ENCODE measurements at regions not wholly inside any gene's neighbourhood (a gene's known extent, or its start where the extent isn't known, plus 50 kb on each side); places are given as distances from the start of the nearest gene placed in this dataset.

- TF ChIP-seq CTCF (conservative IDR thresholded peaks at IDR 0.05; ENCODE audit: low read depth, low read length): no peak
- TF ChIP-seq RCOR1 (IDR thresholded peaks at IDR 0.05; ENCODE audit: insufficient replicate concordance, low read length): no peak
- no peak for TF ChIP-seq POLR2A (IDR thresholded peaks at IDR 0.05; ENCODE audit: low read depth, low read length)
- no peak for TF ChIP-seq NFE2L2 (IDR thresholded peaks at IDR 0.05; ENCODE audit: low read depth, low read length)
- no peak for TF ChIP-seq RAD21 (IDR thresholded peaks at IDR 0.05; ENCODE audit: low read length)
- no peak for TF ChIP-seq BHLHE40 (IDR thresholded peaks at IDR 0.05; ENCODE audit: low read depth, low read length)
Measured at GRCh38 chr1:94634977-94635416, 93.4 kb upstream of the F3 start.
